K562 (cell line): ENCODE measurements at regions not wholly inside any gene's neighbourhood (a gene's known extent, or its start where the extent isn't known, plus 50 kb on each side); places are given as distances from the start of the nearest gene placed in this dataset.

Source experiments
- ARID1B ChIP-seq: fragments of 450-650 bp; IDR thresholded peaks from 2 replicates; pipeline ENCODE4 v1.6.1; 2016; ENCODE audit warnings: antibody characterized with exemption, mild to moderate bottlenecking, inconsistent platforms
- ATF7 ChIP-seq: fragments of 450-650 bp; IDR thresholded peaks from 2 replicates; pipeline ENCODE4 v1.7.1; 2014; ENCODE audit warnings: mild to moderate bottlenecking, moderate library complexity
- CBFB ChIP-seq: sonication (generic); formaldehyde crosslinking; IDR thresholded peaks from 2 replicates; pipeline ENCODE4 v1.4.0; 2020; ENCODE audit warnings: mild to moderate bottlenecking, missing genetic modification reagents
- EP400 ChIP-seq: fragments of 450-650 bp; IDR thresholded peaks from 2 replicates; pipeline ENCODE4 v1.6.1; 2017; ENCODE audit warnings: antibody characterized with exemption, mild to moderate bottlenecking, moderate library complexity
- FIP1L1 ChIP-seq: fragments of 200-400 bp; formaldehyde crosslinking; IDR thresholded peaks from 2 replicates; pipeline ENCODE4 v1.6.1; 2018; ENCODE audit warnings: mild to moderate bottlenecking, low read depth, low read length; ENCODE audit not compliant: poor library complexity, severe bottlenecking
- JUN ChIP-seq, 2 experiments: sonication (generic) in 1 of 2; formaldehyde crosslinking in 1 of 2; IDR thresholded peaks; 2 replicates each; pipeline versions ENCODE4 v1.6.1 to v1.8.0; 2012 to 2022; ENCODE audit warnings: borderline replicate concordance in 2 of 2, mild to moderate bottlenecking in 2 of 2, improper control_type of control experiment in 1 of 2, low read depth in 1 of 2, low read length in 1 of 2, missing genetic modification reagents in 1 of 2
- MYC ChIP-seq, 2 experiments: fragments of 250-450 bp in 1 of 2; sonication (Bioruptor Pico) in 1 of 2; IDR thresholded peaks; 2 replicates each; pipeline versions ENCODE4 v1.5.1 to v1.6.1; 2012 to 2021; ENCODE audit warnings: low read depth in 2 of 2, borderline replicate concordance in 1 of 2, improper control_type of control experiment in 1 of 2, low read length in 1 of 2, mild to moderate bottlenecking in 1 of 2, moderate library complexity in 1 of 2
- NFRKB ChIP-seq: fragments of 450-650 bp; IDR thresholded peaks from 2 replicates; pipeline ENCODE4 v1.6.1; 2016; ENCODE audit warnings: low read depth
- POLR2H ChIP-seq: IDR thresholded peaks from 2 replicates; pipeline ENCODE4 v1.6.1; 2016; ENCODE audit warnings: missing genetic modification characterization, low read depth, mild to moderate bottlenecking, control low read depth, missing compliant biosample characterization, moderate library complexity
- SIN3A ChIP-seq, 2 experiments: fragments of 150-350 bp in 1 of 2; IDR thresholded peaks; 2 replicates each; pipeline ENCODE4 v1.6.1; 2011 to 2016; ENCODE audit warnings: borderline replicate concordance in 2 of 2, low read depth in 2 of 2, low read length in 2 of 2, mild to moderate bottlenecking in 2 of 2, moderate library complexity in 2 of 2; ENCODE audit not compliant: control insufficient read depth in 1 of 2
- SMARCA4 ChIP-seq: fragments of 450-650 bp; IDR thresholded peaks from 2 replicates; pipeline ENCODE4 v1.6.1; 2016
- SP1 ChIP-seq: sonication (generic); formaldehyde crosslinking; IDR thresholded peaks from 2 replicates; pipeline ENCODE4 v1.8.1; 2022; ENCODE audit warnings: mild to moderate bottlenecking, missing genetic modification reagents
- ZBTB11 ChIP-seq, 3 experiments: fragments of 200-800 bp in 1 of 3; fragments of 250-450 bp in 1 of 3; fragments of 450-650 bp in 1 of 3; sonication (Bioruptor Pico) in 1 of 3; sonication (Bioruptor generic) in 1 of 3; formaldehyde crosslinking in 1 of 3; IDR thresholded peaks; 2 replicates each; pipeline versions ENCODE4 v1.6.1 to v1.8.0; 2016 to 2022; ENCODE audit warnings: mild to moderate bottlenecking in 2 of 3, missing genetic modification characterization in 2 of 3, missing compliant biosample characterization in 1 of 3, moderate library complexity in 1 of 3
- ZNF12 ChIP-seq: sonication (generic); formaldehyde crosslinking; IDR thresholded peaks from 2 replicates; pipeline ENCODE4 v1.4.0; 2020; ENCODE audit warnings: mild to moderate bottlenecking, missing genetic modification reagents
- ZNF146 ChIP-seq: IDR thresholded peaks from one replicate; pipeline ENCODE4 v1.6.1; 2018; ENCODE audit warnings: missing compliant biosample characterization; ENCODE audit not compliant: unreplicated experiment
- TF ChIP-seq, protein P1 (sequence below): fragments of 250-450 bp; sonication (Bioruptor Pico); IDR thresholded peaks from 2 replicates; pipeline ENCODE4 v1.8.0; 2022; ENCODE audit warnings: inconsistent platforms, mild to moderate bottlenecking, moderate library complexity, borderline replicate concordance
- TF ChIP-seq, protein P2 (sequence below): fragments of 250-450 bp; sonication (Bioruptor Pico); IDR thresholded peaks from 2 replicates; pipeline ENCODE4 v1.8.0; 2022; ENCODE audit warnings: moderate library complexity, mild to moderate bottlenecking, inconsistent platforms
- TF ChIP-seq, protein P3 (sequence below): fragments of 250-450 bp; sonication (Bioruptor Pico); IDR thresholded peaks from 2 replicates; pipeline ENCODE4 v1.8.0; 2022; ENCODE audit warnings: moderate library complexity, mild to moderate bottlenecking, inconsistent platforms

- TF ChIP-seq, protein P1, sequence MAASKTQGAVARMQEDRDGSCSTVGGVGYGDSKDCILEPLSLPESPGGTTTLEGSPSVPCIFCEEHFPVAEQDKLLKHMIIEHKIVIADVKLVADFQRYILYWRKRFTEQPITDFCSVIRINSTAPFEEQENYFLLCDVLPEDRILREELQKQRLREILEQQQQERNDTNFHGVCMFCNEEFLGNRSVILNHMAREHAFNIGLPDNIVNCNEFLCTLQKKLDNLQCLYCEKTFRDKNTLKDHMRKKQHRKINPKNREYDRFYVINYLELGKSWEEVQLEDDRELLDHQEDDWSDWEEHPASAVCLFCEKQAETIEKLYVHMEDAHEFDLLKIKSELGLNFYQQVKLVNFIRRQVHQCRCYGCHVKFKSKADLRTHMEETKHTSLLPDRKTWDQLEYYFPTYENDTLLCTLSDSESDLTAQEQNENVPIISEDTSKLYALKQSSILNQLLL (CRISPR knock-in tag) = no peak
- peak; percentile 76 for TF ChIP-seq SMARCA4
- TF ChIP-seq JUN (IDR thresholded peaks at IDR 0.05; ENCODE audit: borderline replicate concordance, low read depth, low read length) = peak; percentile 74; the same call in 1 of the 2 replicates
- TF ChIP-seq JUN (CRISPR knock-in tag; IDR thresholded peaks at IDR 0.05; ENCODE audit: borderline replicate concordance) = peak; percentile 81; the same call in 1 of the 2 replicates
- peak; percentile 64 for TF ChIP-seq ARID1B
- peak; percentile 47 for TF ChIP-seq FIP1L1
- no peak for TF ChIP-seq ZNF146
- TF ChIP-seq SIN3A (IDR thresholded peaks at IDR 0.05; ENCODE audit: borderline replicate concordance in 2 of 2, control insufficient read depth in 1 of 2, low read depth in 2 of 2, low read length in 2 of 2) = peak in 1 of 2 experiments; percentile 10; a peak in 1 of 4 replicates
- peak; percentile 75; the same call in 1 of the 2 replicates for TF ChIP-seq POLR2H (tag)
- TF ChIP-seq EP400 = peak; percentile 69
- TF ChIP-seq, protein P2, sequence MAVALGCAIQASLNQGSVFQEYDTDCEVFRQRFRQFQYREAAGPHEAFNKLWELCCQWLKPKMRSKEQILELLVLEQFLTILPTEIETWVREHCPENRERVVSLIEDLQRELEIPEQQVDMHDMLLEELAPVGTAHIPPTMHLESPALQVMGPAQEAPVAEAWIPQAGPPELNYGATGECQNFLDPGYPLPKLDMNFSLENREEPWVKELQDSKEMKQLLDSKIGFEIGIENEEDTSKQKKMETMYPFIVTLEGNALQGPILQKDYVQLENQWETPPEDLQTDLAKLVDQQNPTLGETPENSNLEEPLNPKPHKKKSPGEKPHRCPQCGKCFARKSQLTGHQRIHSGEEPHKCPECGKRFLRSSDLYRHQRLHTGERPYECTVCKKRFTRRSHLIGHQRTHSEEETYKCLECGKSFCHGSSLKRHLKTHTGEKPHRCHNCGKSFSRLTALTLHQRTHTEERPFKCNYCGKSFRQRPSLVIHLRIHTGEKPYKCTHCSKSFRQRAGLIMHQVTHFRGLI (CRISPR knock-in tag) = 0 out of 2 replicates have a peak, but pooled peaks have one; percentile 51
- TF ChIP-seq ATF7 = 0 out of 2 replicates have a peak, but pooled peaks have one; percentile 62
- peak; percentile 71 for TF ChIP-seq SP1 (CRISPR knock-in tag)
- peak; percentile 45; the same call in 1 of the 2 replicates for TF ChIP-seq MYC (IDR thresholded peaks at IDR 0.05; ENCODE audit: low read depth, low read length)
- TF ChIP-seq MYC (CRISPR knock-in tag; IDR thresholded peaks at IDR 0.05; ENCODE audit: borderline replicate concordance, low read depth) = no peak
- 0 out of 2 replicates have a peak, but pooled peaks have one; percentile 36 for TF ChIP-seq ZNF12
- peak; percentile 69 for TF ChIP-seq NFRKB
- TF ChIP-seq, protein P3, sequence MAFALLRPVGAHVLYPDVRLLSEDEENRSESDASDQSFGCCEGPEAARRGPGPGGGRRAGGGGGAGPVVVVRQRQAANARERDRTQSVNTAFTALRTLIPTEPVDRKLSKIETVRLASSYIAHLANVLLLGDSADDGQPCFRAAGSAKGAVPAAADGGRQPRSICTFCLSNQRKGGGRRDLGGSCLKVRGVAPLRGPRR (CRISPR knock-in tag) = no peak
- TF ChIP-seq CBFB (CRISPR knock-in tag) = peak; percentile 56; the same call in 1 of the 2 replicates
- TF ChIP-seq ZBTB11 (CRISPR knock-in tag; IDR thresholded peaks at IDR 0.05) = peak in 1 of 3 experiments; percentile 48; a peak in 1 of 6 replicates
These were observed 588.5 kb downstream of the MTRR start (continued) for GRCh38 chr5:8457187-8458037.
